ENCODE measurements at regions not wholly inside any gene's neighbourhood (a gene's known extent, or its start where the extent isn't known, plus 50 kb on each side); places are given as distances from the start of the nearest gene placed in this dataset.

DNA sequence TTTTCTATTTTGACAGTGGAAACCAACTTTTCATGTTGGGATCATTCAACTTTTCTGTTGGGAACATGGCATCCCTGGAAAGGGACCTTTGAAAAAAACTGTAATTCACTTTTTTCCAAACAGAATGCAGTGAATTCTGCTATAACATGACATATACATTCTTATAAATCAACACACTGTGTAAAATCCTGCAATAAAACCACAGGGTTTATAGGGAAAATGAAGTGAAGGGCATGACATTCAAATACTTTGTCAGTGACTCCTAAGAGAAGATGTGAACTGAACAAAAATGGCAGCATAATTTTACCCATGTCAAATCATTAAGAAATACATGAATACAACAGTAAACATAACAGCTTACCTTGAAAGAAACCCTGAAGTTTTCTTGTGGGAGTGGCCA, 264.5 kb upstream of the ANKRD50 start:
- H3K9me3 ChIP-seq (ENCODE audit: control insufficient read depth in 1 of 2, insufficient read depth in 1 of 2, low read depth in 1 of 2, low read length in 2 of 2): no peaks in the 10 kb centered on the region
- ATAC-seq (no peak), DNase-seq (ENCODE audit: low read depth, low spot score) (no peak)
- H3K79me2 ChIP-seq (ENCODE audit: insufficient read depth, low read length): no peaks in the 10 kb centered on the region
- no peak overlapping the region for H2AFZ ChIP-seq (ENCODE audit: low read depth, low read length, poor library complexity, severe bottlenecking)
- ChIA-PET POLR2A (no interaction called here), RAD21 (ENCODE audit: low non-redundant PET in 1 of 2, low total read pairs in 2 of 2, uncharacterized antibody in 2 of 2, unreplicated experiment in 2 of 2) (no interaction called here), CTCF (no interaction called here)
- H4K20me1 ChIP-seq (ENCODE audit: insufficient read depth): no peaks in the 10 kb centered on the region
- no peaks in the 10 kb centered on the region for H3K36me3 ChIP-seq (ENCODE audit: control insufficient read depth in 1 of 2, insufficient read depth in 2 of 2, low read length in 2 of 2)
- H3K4me3 ChIP-seq (replicated peaks in 1 of 2; ENCODE audit: low read depth in 1 of 2, low read length in 2 of 2): no peak overlapping the region
- TF ChIP-seq EGR1 (IDR thresholded peaks at IDR 0.05; ENCODE audit: low read depth) (no peak), EZH2phosphoT487 (IDR thresholded peaks at IDR 0.05; ENCODE audit: borderline replicate concordance) (no peak)
- TF ChIP-seq, protein P1, sequence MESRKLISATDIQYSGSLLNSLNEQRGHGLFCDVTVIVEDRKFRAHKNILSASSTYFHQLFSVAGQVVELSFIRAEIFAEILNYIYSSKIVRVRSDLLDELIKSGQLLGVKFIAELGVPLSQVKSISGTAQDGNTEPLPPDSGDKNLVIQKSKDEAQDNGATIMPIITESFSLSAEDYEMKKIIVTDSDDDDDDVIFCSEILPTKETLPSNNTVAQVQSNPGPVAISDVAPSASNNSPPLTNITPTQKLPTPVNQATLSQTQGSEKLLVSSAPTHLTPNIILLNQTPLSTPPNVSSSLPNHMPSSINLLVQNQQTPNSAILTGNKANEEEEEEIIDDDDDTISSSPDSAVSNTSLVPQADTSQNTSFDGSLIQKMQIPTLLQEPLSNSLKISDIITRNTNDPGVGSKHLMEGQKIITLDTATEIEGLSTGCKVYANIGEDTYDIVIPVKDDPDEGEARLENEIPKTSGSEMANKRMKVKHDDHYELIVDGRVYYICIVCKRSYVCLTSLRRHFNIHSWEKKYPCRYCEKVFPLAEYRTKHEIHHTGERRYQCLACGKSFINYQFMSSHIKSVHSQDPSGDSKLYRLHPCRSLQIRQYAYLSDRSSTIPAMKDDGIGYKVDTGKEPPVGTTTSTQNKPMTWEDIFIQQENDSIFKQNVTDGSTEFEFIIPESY (IDR thresholded peaks at IDR 0.05; ENCODE audit: extremely low read depth, insufficient replicate concordance, low read length): no peak
- intact Hi-C loops (cut with micrococcal nuclease): no loop called here
- H3K4me1 ChIP-seq (ENCODE audit: control insufficient read depth in 1 of 2, insufficient read depth in 2 of 2, low read length in 2 of 2): peaks cover 0 to 8% of the 10 kb centered on the region in 2 experiments; a peak in 2 of 4 replicates
- H3K4me2 ChIP-seq (ENCODE audit: low read length): no peak overlapping the region
- no peak overlapping the region for H3K27ac ChIP-seq (ENCODE audit: low read depth, low read length)
- H3K9ac ChIP-seq (ENCODE audit: low read length): no peak overlapping the region
- BruUV-seq (replicated peaks): no TSS peak
- no peaks in the 10 kb centered on the region for H3K27me3 ChIP-seq (ENCODE audit: insufficient read depth, low read length)
- H3K9me2 ChIP-seq (ENCODE audit: insufficient read depth): no peaks in the 10 kb centered on the region

DNA sequence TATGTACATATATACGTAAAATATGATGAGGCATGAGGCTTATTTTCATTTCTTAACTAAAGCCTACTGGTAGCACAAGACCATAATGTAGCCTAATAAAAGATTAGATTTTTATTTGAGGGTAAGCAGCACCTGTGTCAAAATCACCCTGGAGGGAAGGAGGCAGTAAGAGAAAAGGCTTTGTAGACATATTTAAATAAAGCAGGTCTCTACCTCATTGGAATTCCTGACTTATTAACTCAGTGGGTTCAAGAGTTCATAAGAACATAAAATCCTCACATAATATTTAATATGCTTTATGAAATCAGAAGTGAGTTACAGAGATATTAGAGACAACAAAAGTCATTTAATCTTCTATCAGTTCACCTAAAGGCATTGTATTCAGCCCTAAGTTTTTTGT, 261.6 kb upstream of the ANKRD50 start:
- Histone ChIP-seq H3K4me1 (ENCODE audit: control insufficient read depth in 1 of 2, insufficient read depth in 2 of 2, low read length in 2 of 2) (peaks cover 0 to 8% of the 10 kb centered on the region in 2 experiments; a peak in 2 of 4 replicates), H3K79me2 (ENCODE audit: insufficient read depth, low read length) (no peaks in the 10 kb centered on the region), H3K9ac (ENCODE audit: low read length) (no peak overlapping the region), H3K9me2 (ENCODE audit: insufficient read depth) (no peaks in the 10 kb centered on the region), H3K27ac (ENCODE audit: low read depth, low read length) (no peak overlapping the region), H3K36me3 (ENCODE audit: control insufficient read depth in 1 of 2, insufficient read depth in 2 of 2, low read length in 2 of 2) (no peaks in the 10 kb centered on the region), H3K4me3 (replicated peaks in 1 of 2; ENCODE audit: low read depth in 1 of 2, low read length in 2 of 2) (no peak overlapping the region), H4K20me1 (ENCODE audit: insufficient read depth) (no peaks in the 10 kb centered on the region), H2AFZ (ENCODE audit: low read depth, low read length, poor library complexity, severe bottlenecking) (peak overlapping the region; percentile 35), H3K9me3 (ENCODE audit: control insufficient read depth in 1 of 2, insufficient read depth in 1 of 2, low read depth in 1 of 2, low read length in 2 of 2) (no peaks in the 10 kb centered on the region), H3K27me3 (ENCODE audit: insufficient read depth, low read length) (no peaks in the 10 kb centered on the region), H3K4me2 (ENCODE audit: low read length) (peak overlapping the region; percentile 19; the same call in 1 of the 2 replicates)
- intact Hi-C loops (cut with micrococcal nuclease): no loop called here
- DNase-seq (ENCODE audit: low read depth, low spot score) (no peak), ATAC-seq (no peak)
- ChIA-PET POLR2A (no interaction called here), RAD21 (ENCODE audit: low non-redundant PET in 1 of 2, low total read pairs in 2 of 2, uncharacterized antibody in 2 of 2, unreplicated experiment in 2 of 2) (no interaction called here), CTCF (no interaction called here)
- BruUV-seq (replicated peaks): no TSS peak
- TF ChIP-seq CBX3 (IDR thresholded peaks at IDR 0.05; ENCODE audit: low read depth) (no peak), ELF1 (IDR thresholded peaks at IDR 0.05; ENCODE audit: borderline replicate concordance, low read depth) (no peak), EZH2 (IDR thresholded peaks at IDR 0.05) (no peak), CEBPB (IDR thresholded peaks at IDR 0.05; ENCODE audit: low read depth) (no peak), POLR2AphosphoS5 (IDR thresholded peaks at IDR 0.05; ENCODE audit: low read depth, low read length) (no peak), RAD21 (IDR thresholded peaks at IDR 0.05; ENCODE audit: low read depth) (no peak), EZH2phosphoT487 (IDR thresholded peaks at IDR 0.05; ENCODE audit: borderline replicate concordance) (no peak)

Measured in HCT116 (cell line).